RKO (cell line): ENCODE measurements at regions not wholly inside any gene's neighbourhood (a gene's known extent, or its start where the extent isn't known, plus 50 kb on each side); places are given as distances from the start of the nearest gene placed in this dataset.
"Not testable (repeated sequence)": the region's sequence is repeated elsewhere in the genome, so short reads cannot be mapped to it uniquely, and the experiment has no call there.

Experiments used
- DNase-seq: peaks from one replicate; pipeline ENCODE4 v3.0.0-alpha.2; 2016; ENCODE audit warnings: low spot score

- DNase-seq = no peak
Observed at GRCh38 chr1:232715154-232715553, 85.2 kb upstream of the SIPA1L2 start.

GRCh38 chr1:232717911-232718310 lies 87.3 kb upstream of the MAP10 start:
- not testable (repeated sequence) for DNase-seq

GRCh38 chr1:232718928-232719927 lies 86.0 kb upstream of the MAP10 start:
- DNase-seq = no peak

GRCh38 chr1:232722626-232723025 lies 82.6 kb upstream of the MAP10 start:
- peak; percentile 30 for DNase-seq

- DNase-seq = peak; percentile 3
Observed at GRCh38 chr1:232725305-232726047, 79.7 kb upstream of the MAP10 start.

- DNase-seq = no peak
Observed at GRCh38 chr1:232726048-232726779, 79.0 kb upstream of the MAP10 start.

- DNase-seq = no peak
Observed at GRCh38 chr1:232728507-232729263, 76.5 kb upstream of the MAP10 start.

GRCh38 chr1:232732344-232732910 lies 72.8 kb upstream of the MAP10 start:
- DNase-seq = no peak

- no peak for DNase-seq
Observed at GRCh38 chr1:232737917-232738316, 67.3 kb upstream of the MAP10 start.

GRCh38 chr1:232743999-232744398 lies 61.2 kb upstream of the MAP10 start:
- no peak for DNase-seq

- no peak for DNase-seq
Observed at GRCh38 chr1:232744847-232745246, 60.4 kb upstream of the MAP10 start.

- DNase-seq = not testable (repeated sequence)
Observed at GRCh38 chr1:232745698-232746097, 59.5 kb upstream of the MAP10 start.

GRCh38 chr1:232748910-232749368 lies 56.3 kb upstream of the MAP10 start:
- DNase-seq = no peak

- no peak for DNase-seq
Observed at GRCh38 chr1:232751393-232752140, 53.6 kb upstream of the MAP10 start.

- DNase-seq = no peak
Observed at GRCh38 chr1:232752365-232752764, 52.9 kb upstream of the MAP10 start.

- no peak for DNase-seq
Observed at GRCh38 chr1:232754930-232755329, 50.3 kb upstream of the MAP10 start.
